ENCODE measurements at regions not wholly inside any gene's neighbourhood (a gene's known extent, or its start where the extent isn't known, plus 50 kb on each side); places are given as distances from the start of the nearest gene placed in this dataset.
"Not testable (repeated sequence)": the region's sequence is repeated elsewhere in the genome, so short reads cannot be mapped to it uniquely, and the experiment has no call there.

DNA sequence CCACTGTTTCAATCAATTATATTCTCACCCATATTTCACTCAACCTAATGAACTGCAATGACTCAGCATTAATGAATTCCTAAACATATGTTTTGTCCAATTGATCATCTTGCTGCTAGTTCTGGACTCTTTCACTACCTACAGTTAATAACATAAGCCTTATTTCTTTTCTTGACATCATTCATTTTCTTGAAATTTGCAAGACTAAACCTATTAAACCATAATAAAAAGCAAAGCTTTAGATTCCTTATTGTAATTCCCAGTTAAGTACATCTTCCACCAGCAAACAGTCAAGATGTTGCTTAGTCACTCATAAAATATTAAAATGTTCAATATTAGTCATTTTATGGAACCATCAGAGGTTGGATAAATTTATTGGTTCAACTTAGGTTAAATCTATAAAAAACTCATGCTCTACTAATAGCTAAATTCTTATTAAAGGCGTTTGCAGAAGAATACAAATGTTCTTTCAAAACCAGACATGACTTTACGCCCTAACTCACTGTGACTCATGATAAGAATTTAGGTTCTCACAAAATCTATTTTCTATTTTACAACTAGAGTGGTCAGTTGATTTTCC is 599.4 kb downstream of the RNF144A start:
- no peak for DNase-seq (ENCODE audit: low read depth in 2 of 2, low spot score in 1 of 2)

DNA sequence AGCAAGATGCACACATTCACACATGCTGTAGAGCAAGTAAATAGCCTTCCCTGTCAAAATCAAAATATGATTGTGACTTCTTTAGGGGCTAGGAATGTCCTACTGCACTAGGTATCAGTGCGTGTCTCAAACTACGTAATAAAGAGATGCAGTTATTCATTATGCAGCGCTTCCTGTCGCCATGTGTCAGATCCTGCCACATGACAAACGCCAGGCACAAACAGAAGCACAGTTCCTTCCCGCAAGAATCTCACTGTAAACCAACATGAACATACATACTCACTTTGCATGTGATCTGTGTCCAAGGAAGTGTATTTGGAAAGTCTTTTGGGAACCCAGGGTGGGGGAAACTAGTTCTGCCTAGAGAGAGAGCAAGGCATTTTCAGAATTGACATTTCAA is 599.9 kb downstream of the RNF144A start:
- no peak for DNase-seq (ENCODE audit: low read depth in 2 of 2, low spot score in 1 of 2)

DNA sequence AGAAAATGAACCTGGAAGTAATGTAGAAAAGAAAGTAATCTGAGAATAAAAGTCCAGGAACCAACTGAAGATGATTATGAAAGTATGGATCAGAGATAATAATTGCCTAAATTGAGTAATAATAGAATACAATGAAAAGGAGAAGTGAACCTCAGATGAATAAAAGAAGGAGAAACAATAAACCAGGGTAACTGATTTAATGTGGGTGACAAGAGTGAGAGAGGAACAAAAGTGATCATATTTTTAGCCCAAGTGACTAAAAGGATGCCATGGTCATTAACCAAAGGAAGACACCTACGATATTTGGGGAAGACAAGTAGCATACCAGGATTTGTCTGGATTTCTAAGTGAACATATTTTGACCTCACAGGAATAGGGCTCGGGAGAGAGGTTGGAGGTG is 600.6 kb downstream of the RNF144A start:
- DNase-seq (ENCODE audit: low read depth in 2 of 2, low spot score in 1 of 2), result no peak

DNA sequence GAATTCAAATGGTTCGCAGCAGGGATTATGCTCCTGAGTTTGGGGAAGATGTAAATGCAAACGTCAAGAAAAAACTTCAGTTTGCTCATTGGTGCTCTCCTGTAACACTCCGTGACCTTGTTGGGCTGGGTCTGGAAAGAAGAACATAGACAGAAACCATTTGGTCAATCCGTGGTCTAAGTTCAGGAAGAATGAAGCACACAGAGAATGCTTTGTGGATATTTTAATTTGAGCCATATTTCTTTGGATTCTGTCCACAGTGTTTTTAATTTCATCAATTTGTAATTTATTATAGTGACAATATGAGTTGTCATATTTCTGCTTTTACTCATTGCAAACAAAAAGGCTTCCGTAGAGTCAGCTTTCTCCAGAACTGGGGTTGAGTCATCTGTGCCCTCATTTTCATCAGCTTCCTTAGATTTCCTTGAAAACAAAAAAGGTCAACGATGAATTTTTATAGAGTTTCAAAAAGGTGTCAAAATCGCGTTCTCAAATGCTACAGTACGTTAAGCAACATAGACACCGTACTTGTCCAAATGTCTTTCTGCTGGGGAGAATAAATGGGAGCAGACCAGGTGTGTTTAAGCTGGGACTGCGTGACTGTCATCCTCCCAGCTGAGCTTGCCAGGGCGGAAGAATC is 606.4 kb downstream of the RNF144A start:
- DNase-seq (ENCODE audit: low read depth in 2 of 2, low spot score in 1 of 2), result no peak

DNA sequence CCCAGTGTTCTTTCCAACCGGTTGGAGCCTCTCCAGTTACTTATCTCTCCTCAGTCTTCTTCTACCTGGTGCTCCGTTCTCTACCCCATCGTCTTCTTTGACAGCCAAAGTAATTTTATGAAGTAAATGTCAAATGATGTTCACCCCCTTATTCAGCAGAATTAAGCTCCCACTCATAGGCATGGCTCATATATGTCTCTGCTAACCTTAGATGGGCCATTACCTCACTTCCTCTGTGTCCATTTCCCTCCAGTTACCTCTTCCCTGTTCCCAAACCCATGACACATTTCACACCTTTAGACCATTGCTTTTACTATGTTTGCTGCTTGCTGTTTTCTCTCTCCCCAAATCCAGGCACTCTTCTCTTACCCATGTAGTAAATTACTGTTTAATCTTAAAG is 607.0 kb downstream of the RNF144A start:
- DNase-seq (ENCODE audit: low read depth in 2 of 2, low spot score in 1 of 2), result no peak

DNA sequence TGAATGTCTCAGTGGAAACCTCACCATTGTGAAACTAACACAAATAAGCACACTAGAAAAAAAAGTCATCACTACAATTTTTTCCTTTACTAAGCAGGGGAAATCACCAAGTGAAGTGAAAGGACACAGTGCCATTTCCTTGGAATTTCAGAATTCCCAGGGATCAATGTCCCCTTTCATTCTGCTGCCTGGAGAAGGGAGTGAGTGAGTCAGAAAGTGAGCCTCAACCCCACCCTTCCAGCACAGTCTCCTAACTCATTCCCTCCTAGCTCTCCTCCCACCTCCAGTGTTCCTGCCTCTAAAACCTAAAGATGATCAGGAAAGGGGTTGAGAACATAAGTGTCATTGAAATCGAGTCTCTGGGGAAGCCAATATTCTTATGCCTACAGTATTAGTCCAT is 608.5 kb downstream of the RNF144A start:
- DNase-seq (ENCODE audit: low read depth in 2 of 2, low spot score in 1 of 2), result no peak

DNA sequence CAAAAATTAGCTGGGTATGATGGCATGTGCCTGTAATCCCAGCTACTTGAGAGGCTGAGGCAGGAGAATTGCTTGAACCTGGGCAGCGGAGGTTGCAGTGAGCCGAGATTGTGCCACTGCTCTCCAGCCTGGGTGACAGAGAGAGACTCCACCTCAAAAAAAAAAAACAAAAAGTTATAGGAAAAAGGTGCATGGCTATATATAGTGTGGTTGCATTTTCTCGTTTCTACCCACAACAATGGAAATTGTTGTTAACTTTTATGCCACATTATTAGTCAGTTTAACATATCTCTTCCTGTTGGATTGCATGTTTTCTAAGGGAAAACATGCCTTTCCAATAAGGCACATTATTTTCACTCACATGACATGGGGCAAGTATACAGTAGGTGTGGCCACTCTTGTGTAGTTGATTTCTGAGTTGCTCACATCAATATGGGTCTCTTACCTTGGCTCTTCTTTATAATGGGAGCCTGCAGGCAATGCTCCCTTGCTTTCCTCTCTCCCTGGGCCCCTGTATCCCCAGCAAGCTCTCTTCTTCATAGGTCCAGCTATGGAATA is 610.0 kb downstream of the RNF144A start:
- no peak for DNase-seq (ENCODE audit: low read depth in 2 of 2, low spot score in 1 of 2)

DNA sequence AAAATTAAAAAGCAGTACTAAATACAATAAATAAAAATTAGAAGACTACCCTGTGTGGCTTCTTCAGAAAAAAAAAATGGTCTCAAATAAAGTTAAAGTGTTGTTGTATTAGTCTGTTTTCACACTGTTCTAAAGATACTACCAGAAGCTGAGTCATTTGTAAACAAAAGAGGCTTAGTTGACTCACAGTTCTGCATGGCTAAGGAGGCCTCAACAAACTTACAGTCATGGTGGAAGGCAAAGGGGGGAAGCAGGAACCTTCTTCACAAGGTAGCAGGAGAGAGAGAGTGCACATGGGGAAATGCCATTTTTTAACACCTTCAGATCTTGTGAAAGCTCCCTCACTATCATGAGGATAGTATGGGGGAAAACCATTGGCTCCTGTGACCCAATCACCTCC is 612.8 kb downstream of the RNF144A start:
- no peak for DNase-seq (ENCODE audit: low read depth in 2 of 2, low spot score in 1 of 2)

DNA sequence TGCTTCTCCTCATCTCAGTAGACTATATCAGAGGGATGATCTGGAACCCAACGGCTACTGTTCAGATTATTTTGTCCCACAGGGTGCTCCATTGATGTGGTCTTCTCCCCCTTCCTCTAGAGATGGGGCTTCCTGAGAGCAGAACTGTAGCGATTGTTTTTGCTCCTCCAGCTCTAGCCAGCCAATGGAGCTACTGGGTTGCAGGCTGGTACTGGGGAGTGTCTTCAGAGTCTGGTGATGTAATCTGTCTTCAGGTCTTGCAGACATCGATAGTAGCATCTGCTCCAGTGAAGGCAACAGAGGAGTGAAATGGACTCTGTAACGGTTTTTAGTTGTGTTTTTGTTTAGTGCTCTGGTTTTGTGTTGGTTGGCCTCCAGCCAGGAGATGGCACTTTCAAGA is 621.9 kb downstream of the RNF144A start:
- DNase-seq (ENCODE audit: low read depth in 2 of 2, low spot score in 1 of 2), result no peak

DNA sequence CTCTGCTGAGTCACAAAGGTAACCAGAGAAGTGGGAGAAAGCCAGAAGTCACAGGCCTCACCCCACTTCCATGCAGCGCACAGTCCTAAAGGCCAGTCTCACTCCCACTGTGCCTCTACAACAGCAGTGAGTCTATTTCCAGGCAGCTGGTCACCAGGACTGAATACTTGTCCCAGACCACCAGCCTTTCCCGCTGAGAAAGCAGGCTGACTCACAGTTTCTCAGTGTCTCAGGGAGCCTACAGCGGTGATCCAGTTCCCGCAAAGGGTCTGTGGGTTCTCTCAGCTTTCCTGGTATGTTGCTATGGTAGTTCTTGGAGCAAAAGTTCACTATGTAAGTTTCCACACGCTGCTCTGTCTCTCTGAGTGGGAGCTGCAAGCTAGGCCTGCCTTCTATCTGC is 622.5 kb downstream of the RNF144A start:
- DNase-seq (ENCODE audit: low read depth in 2 of 2, low spot score in 1 of 2), result no peak

DNA sequence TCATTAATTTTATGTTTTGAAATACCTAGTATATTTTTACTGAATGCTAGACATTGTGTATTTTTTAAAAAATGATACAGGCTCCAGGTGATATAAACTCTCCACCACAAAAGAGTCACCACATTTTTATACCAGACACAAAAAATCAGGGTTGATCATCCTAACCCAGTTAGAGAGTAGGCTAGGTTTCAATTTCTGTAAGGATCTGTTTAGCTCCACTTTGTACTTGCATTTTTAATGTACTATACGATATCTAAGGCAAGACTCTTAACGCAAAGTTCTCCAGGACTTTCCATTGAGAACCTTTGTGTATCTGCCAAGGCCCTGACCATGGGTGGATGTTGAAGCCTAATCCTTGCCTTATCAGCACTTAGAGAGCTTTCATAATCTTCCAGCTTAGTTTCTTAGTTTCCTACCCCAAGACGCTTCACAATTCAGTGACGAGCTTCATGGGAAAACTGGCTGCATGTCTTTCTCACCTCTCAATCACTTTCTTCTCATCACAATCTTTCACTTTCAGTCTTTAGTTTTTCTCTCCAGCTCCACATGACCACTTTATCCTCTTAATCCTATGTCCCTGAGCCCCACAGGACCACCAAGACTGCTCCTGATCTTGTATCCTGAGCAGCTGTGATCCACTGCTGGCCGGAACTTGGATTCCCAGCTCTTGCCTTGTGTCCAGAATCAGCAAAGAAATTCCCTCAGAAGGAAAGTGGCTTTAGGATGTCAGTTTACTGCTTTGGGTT is 635.8 kb downstream of the RNF144A start:
- no peak for DNase-seq (ENCODE audit: low read depth in 2 of 2, low spot score in 1 of 2)

DNA sequence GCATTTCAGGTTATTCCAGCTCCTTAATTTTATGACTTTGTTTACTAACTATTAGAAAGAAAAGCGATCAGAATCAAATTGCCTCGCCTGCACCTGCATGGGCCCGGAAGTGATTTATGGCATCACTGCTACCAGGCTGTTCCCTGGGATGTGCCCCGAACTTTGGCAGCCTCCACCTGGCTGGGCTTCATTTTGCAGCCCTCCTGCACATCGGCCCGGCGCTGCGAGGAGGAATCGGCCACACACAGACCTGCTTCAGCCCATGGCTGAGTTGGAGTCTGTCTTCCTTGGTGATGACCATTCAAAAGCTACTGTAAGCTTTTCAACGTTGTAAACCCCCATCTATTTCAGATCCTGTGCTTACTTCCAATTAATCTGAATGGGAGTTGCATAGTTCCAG is 638.0 kb downstream of the RNF144A start:
- no peak for DNase-seq (ENCODE audit: low read depth in 2 of 2, low spot score in 1 of 2)

DNA sequence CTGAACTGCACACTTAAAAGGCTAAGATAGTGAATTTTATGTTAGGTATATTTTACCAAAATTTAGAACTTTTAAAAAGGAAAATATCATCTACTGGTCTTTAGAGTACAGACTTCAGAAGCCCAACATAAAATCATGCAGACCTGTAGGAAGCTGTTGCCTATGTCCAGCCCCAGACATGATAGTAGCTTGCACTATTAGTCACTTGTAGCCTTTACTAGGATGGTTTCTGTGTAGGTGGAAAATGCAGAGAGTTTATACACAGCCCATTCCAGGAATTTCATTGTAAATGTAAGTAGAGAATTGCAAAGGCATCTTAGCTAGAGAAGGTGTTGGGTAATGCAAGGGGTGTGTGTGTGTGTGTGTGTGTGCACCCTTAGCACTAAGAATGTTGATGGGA is 640.2 kb downstream of the RNF144A start:
- DNase-seq (ENCODE audit: low read depth in 2 of 2, low spot score in 1 of 2), result no peak

DNA sequence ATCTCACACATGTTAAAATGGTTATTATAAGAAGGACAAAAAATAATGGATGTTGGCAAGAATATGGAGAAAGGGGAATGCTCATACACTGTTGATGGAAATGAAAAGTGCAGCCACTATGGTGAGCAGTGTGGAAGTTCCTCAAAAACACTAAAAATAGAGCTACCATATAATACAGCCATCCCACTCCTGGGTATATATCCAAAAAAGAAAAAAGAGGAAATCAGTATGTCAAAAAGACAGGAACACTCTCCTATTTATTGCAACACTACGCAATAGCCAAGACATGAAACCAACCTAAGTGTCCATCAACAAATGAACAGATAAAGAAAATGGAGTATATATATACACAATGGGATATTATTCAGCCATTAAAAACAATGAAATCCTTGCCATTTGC is 642.6 kb downstream of the RNF144A start:
- DNase-seq (ENCODE audit: low read depth in 2 of 2, low spot score in 1 of 2), result no peak

DNA sequence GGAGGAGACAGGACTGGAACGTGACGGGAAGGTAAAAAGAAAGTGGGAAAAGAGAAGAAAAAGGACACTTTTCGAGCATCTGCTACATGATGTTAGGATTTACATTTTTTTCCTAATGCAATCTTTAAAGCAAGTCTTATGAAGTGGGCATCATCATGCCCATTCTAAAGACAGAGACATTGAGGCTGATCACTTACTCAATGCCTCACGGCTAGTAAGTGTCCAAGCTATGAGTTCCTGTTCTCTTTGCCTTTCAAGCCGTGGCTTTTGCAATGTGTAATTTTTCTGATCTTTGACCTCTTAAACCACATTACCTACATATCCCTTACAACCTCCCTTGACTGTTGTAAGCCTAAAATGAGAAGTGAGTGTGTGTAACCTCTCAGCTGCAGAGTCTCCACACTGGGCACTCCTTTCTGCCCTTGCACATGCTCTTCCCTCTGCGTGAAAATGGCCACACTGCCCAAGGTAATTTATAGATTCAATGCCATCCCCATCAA is 649.2 kb downstream of the RNF144A start:
- no peak for DNase-seq (ENCODE audit: low read depth in 2 of 2, low spot score in 1 of 2)

DNA sequence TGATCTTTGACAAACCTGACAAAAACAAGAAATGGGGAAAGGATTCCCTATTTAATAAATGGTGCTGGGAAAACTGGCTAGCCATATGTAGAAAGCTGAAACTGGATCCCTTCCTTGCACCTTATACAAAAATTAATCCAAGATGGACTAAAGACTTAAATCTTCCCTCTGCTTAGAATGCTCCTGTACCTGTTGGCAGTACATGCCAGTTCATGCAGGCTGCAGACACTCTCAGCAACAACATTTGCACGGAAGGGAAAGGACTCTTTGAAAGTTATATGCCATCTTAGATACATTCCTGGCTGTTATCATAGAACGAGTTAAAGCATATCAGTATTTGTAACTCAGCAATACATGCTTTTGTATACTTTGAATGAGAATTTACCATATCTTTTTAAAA is 649.9 kb downstream of the RNF144A start:
- not testable (repeated sequence) for DNase-seq (ENCODE audit: low read depth in 2 of 2, low spot score in 1 of 2)

DNA sequence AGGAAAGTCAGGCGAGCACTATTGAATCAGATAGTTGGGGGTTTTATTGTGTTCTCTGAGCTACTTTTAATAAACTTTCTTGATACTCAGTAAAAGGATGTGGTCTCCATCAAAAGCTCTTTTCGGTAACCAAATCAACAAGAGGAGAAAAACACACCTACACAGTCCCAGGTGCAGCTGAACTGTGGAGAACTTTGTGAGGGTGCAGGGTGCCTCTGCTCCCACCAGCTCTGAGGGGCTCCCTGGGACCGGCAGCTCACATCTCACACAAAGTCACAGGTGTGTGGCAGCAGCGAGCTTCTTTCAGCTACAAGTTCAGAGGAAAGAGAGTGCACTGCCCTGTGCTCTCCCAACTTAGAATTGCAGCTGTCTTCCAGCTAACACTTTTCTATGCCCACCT is 650.4 kb downstream of the RNF144A start:
- DNase-seq (ENCODE audit: low read depth in 2 of 2, low spot score in 1 of 2), result peak in 1 of 2 donors; percentile 21

DNA sequence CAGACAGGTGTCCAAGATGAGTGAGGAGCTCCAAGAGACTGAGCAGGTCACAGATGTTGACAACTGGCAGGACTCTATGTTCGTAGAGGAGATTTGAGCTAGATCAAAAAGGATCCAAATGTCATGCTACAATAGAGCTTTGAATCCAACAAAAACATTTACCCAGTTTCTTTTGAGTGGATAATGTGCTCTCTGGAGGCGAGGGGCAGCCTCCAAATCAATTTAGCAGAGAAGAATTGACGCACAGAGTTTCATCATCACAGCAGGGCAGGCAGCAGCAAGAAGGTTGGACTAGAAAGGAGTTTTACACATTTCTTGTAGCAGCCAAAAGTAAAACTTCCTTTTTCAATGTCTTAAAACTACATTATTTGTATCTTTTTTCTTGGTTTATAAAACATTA is 653.0 kb downstream of the RNF144A start:
- no peak for DNase-seq (ENCODE audit: low read depth in 2 of 2, low spot score in 1 of 2)

DNA sequence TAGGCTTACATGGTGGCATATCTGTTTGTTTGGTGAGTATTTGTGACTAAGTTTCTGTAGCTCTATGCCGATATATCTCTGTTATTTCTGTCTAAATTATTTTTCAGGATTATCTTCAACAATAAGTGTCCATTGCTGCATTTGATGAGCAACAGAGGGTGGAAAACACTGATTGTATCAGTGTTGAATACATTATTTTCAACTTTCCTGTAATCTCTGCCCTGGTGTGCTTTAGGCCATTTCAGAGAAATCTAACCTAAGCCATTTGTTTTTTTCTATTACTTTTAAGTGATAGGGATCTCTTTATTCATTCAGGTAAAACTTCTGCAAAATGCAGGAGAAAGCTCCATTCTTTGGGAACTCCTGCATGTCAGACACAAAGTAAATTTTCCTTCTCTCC is 654.5 kb downstream of the RNF144A start:
- DNase-seq (ENCODE audit: low read depth in 2 of 2, low spot score in 1 of 2), result no peak

DNA sequence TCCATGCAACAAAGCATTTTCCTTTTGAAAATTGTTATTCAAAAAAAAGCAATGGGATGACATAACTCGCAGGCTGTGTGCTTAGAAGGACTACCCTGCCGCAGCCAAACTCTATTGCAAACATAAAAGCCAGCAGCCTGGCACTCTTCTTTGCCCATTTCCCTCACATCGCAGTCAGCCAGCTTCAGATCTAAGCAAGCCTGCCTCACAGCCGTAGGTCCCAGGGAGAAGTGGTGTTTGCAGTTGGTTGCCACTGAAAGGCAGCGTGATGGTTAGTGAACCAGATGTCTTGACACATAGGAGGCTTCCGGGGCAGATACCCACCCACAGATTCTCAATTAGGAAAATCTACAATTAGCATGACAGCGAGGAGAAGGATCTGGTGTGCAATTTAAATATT is 655.2 kb downstream of the RNF144A start:
- DNase-seq (ENCODE audit: low read depth in 2 of 2, low spot score in 1 of 2), result no peak

DNA sequence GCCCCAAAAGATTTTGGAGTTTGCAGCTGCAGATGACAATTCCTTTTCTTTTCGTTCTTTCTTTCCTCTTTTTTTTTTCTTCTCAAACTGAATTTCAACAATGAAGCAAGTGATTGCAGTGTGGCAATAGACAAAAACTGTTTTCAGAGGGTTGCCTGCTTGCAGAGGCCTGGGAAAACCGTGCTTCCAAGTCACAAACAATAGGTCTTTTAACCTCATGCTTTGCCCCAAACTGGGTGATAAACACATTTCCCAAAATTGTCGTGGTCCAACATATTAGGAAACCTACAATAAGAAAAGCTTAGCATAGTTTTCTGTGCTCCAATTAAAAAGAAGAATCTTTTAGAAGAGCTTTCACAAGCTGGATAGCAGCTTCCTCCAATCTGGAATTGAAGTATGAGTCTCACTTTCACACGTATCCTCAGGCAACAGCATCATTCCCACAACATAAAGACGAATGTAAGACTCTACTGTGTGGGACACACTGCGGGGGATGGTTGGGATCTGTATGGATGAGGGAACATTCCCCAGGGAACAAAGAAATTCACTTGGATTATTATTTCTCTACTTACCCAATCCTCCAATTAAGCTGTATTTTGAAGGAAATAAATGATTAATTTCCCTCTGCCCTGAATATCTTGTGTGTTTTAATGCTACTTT is 656.1 kb downstream of the RNF144A start:
- DNase-seq (ENCODE audit: low read depth in 2 of 2, low spot score in 1 of 2), result no peak

DNA sequence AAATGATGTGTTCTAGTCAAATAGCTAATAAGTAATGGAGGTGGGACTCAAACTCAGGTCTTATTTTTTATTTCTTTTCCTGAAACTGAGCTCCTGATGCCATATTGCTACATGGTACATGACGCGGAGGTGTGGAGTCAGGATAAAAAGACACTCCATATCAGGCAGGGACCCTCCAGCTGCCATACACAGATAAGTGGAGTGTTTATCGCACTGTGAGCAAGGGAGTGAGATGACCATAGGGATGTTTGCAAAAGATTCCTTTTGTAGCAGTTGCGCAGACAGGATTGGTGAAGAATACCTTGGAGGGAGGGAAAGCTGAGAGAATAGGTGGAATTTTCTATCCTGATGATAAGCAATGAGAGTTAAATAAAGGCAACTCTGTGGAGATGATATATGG is 657.2 kb downstream of the RNF144A start:
- DNase-seq (ENCODE audit: low read depth in 2 of 2, low spot score in 1 of 2), result no peak

All from stimulated activated CD8-positive, alpha-beta memory T cell treated with anti-CD3 and anti-CD28 coated beads, Interleukin-4, amount 100 ng/mL, for 4 hours (primary cell).